ENCODE measurements at regions not wholly inside any gene's neighbourhood (a gene's known extent, or its start where the extent isn't known, plus 50 kb on each side); places are given as distances from the start of the nearest gene placed in this dataset.

DNA sequence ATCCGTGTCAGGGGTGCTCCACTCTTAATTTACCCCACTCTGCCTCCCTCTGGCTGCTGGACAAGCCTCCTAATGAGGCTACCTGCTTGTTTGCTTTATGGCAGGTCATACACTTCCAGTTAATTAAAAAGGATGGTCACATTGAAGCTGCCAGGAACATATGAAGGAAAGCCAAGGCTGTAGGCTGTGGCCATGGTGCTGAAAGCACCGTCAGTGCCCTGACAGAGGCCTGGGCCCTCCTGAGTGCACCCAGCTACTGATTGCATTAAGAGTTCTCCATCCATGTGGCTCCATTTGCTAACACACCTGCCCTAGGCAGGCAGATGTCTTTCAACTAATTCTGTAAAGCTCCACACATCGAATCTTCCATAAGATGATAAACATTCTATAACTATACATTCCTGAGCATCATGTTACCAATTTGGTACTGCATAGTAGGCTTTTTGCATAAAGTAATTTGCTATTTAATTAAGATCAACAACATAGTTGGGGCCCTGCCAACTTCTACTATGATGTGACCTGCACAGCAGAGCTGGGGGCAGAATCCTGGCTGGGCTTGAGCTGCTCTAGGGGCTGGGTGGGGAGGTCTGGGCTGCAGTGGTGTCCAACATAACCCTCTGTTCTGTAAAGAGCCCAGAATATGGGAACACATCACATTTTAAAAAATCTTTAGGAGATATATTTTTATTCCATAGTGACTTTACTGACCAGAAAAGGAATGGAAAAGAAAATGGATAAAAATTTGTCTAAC lies 224.8 kb downstream of the SIPA1L2 start:
- TF ChIP-seq, protein P1, sequence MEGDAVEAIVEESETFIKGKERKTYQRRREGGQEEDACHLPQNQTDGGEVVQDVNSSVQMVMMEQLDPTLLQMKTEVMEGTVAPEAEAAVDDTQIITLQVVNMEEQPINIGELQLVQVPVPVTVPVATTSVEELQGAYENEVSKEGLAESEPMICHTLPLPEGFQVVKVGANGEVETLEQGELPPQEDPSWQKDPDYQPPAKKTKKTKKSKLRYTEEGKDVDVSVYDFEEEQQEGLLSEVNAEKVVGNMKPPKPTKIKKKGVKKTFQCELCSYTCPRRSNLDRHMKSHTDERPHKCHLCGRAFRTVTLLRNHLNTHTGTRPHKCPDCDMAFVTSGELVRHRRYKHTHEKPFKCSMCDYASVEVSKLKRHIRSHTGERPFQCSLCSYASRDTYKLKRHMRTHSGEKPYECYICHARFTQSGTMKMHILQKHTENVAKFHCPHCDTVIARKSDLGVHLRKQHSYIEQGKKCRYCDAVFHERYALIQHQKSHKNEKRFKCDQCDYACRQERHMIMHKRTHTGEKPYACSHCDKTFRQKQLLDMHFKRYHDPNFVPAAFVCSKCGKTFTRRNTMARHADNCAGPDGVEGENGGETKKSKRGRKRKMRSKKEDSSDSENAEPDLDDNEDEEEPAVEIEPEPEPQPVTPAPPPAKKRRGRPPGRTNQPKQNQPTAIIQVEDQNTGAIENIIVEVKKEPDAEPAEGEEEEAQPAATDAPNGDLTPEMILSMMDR (optimal IDR thresholded peaks at IDR 0.05 in 1 of 3, IDR thresholded peaks at IDR 0.05 in 1 of 3, conservative IDR thresholded peaks at IDR 0.05 in 1 of 3; ENCODE audit: extremely low read depth in 1 of 3, insufficient read depth in 2 of 3, low read length in 3 of 3) = no peak
- TF ChIP-seq EZH2 (IDR thresholded peaks at IDR 0.05; ENCODE audit: low read length) = no peak

Data from keratinocyte (primary cell).